NCI-H345 (cell line): ENCODE measurements at regions not wholly inside any gene's neighbourhood (a gene's known extent, or its start where the extent isn't known, plus 50 kb on each side); places are given as distances from the start of the nearest gene placed in this dataset.
"Not testable (repeated sequence)": the region's sequence is repeated elsewhere in the genome, so short reads cannot be mapped to it uniquely, and the experiment has no call there.

Source experiments
- DNase-seq: peaks from one replicate; lab custom pipeline; 2025; lab: John Stamatoyannopoulos, UW

GRCh38 chr5:1652873-1653697, 129.3 kb upstream of the LPCAT1 start:
- DNase-seq, result no peak

GRCh38 chr5:1651971-1652872, 128.5 kb upstream of the LPCAT1 start:
- no peak for DNase-seq

- DNase-seq, result no peak
Measured at GRCh38 chr5:1651250-1651649, 127.5 kb upstream of the LPCAT1 start.

- no peak for DNase-seq
Measured at GRCh38 chr5:1649554-1649953, 125.8 kb upstream of the LPCAT1 start.

GRCh38 chr5:1648806-1649205, 125.0 kb upstream of the LPCAT1 start:
- no peak for DNase-seq

- DNase-seq, result no peak
Measured at GRCh38 chr5:1647580-1647979, 123.8 kb upstream of the LPCAT1 start.

- DNase-seq, result peak; percentile 89
Measured at GRCh38 chr5:1644810-1645571, 121.2 kb upstream of the LPCAT1 start.

GRCh38 chr5:1644393-1644809, 120.6 kb upstream of the LPCAT1 start:
- not testable (repeated sequence) for DNase-seq

GRCh38 chr5:1643651-1644392, 120.1 kb upstream of the LPCAT1 start:
- DNase-seq, result no peak

- no peak for DNase-seq
Measured at GRCh38 chr5:1642621-1643061, 118.9 kb upstream of the LPCAT1 start.

GRCh38 chr5:1642221-1642620, 118.5 kb upstream of the LPCAT1 start:
- no peak for DNase-seq

GRCh38 chr5:1641560-1642166, 117.9 kb upstream of the LPCAT1 start:
- peak; percentile 85 for DNase-seq

GRCh38 chr5:1641041-1641440, 117.3 kb upstream of the LPCAT1 start:
- no peak for DNase-seq

GRCh38 chr5:1640421-1640881, 116.7 kb upstream of the LPCAT1 start:
- no peak for DNase-seq

GRCh38 chr5:1639757-1640156, 116.0 kb upstream of the LPCAT1 start:
- no peak for DNase-seq

GRCh38 chr5:1638658-1639400, 115.1 kb upstream of the LPCAT1 start:
- no peak for DNase-seq

- no peak for DNase-seq
Measured at GRCh38 chr5:1637639-1638481, 114.1 kb upstream of the LPCAT1 start.

GRCh38 chr5:1636981-1637638, 113.3 kb upstream of the LPCAT1 start:
- DNase-seq, result no peak
